GM21423 (cell line): ENCODE measurements at regions not wholly inside any gene's neighbourhood (a gene's known extent, or its start where the extent isn't known, plus 50 kb on each side); places are given as distances from the start of the nearest gene placed in this dataset.
A peak's percentile ranks its signal among the peaks of the same experiment; 100 is the strongest.
"Not testable (repeated sequence)": the region's sequence is repeated elsewhere in the genome, so short reads cannot be mapped to it uniquely, and the experiment has no call there.

Experiments used
- ATAC-seq: cut with Tn5 transposase; IDR thresholded peaks from one replicate; pipeline ENCODE4 v1.9.1; 2021; ENCODE audit warnings: mild to moderate bottlenecking, moderate library complexity; ENCODE audit not compliant: unreplicated experiment

- peak; percentile 12 for ATAC-seq
Measured at GRCh38 chr4:138113819-138114400, 128.2 kb downstream of the SLC7A11 start.

- not testable (repeated sequence) for ATAC-seq
Measured at GRCh38 chr4:138112890-138113289, 129.3 kb downstream of the SLC7A11 start.

- no peak for ATAC-seq
Measured at GRCh38 chr4:138112389-138112788, 129.8 kb downstream of the SLC7A11 start.

- no peak for ATAC-seq
Measured at GRCh38 chr4:138111462-138112000, 130.6 kb downstream of the SLC7A11 start.

- no peak for ATAC-seq
Measured at GRCh38 chr4:138110815-138111214, 131.3 kb downstream of the SLC7A11 start.

GRCh38 chr4:138107023-138107422 is 135.1 kb downstream of the SLC7A11 start:
- no peak for ATAC-seq

GRCh38 chr4:138105331-138105730 is 136.8 kb downstream of the SLC7A11 start:
- ATAC-seq: no peak

GRCh38 chr4:138104284-138104680 is 137.9 kb downstream of the SLC7A11 start:
- no peak for ATAC-seq

- no peak for ATAC-seq
Measured at GRCh38 chr4:138103597-138104283, 138.4 kb downstream of the SLC7A11 start.

GRCh38 chr4:138099385-138099784 is 142.8 kb downstream of the SLC7A11 start:
- no peak for ATAC-seq

GRCh38 chr4:138097912-138098600 is 144.1 kb downstream of the SLC7A11 start:
- no peak for ATAC-seq

- no peak for ATAC-seq
Measured at GRCh38 chr4:138096384-138097062, 145.6 kb downstream of the SLC7A11 start.

- ATAC-seq: no peak
Measured at GRCh38 chr4:138095378-138095777, 146.8 kb downstream of the SLC7A11 start.

- ATAC-seq: no peak
Measured at GRCh38 chr4:138092060-138092459, 150.1 kb downstream of the SLC7A11 start.

GRCh38 chr4:138090918-138091676 is 151.1 kb downstream of the SLC7A11 start:
- ATAC-seq: no peak

GRCh38 chr4:138090150-138090917 is 151.8 kb downstream of the SLC7A11 start:
- ATAC-seq: peak; percentile 80

GRCh38 chr4:138088449-138089208 is 153.5 kb downstream of the SLC7A11 start:
- no peak for ATAC-seq

- no peak for ATAC-seq
Measured at GRCh38 chr4:138087066-138087719, 155.0 kb downstream of the SLC7A11 start.
